Smooth muscle cell (in vitro differentiated cells): ENCODE measurements at regions not wholly inside any gene's neighbourhood (a gene's known extent, or its start where the extent isn't known, plus 50 kb on each side); places are given as distances from the start of the nearest gene placed in this dataset.
A peak's percentile ranks its signal among the peaks of the same experiment; 100 is the strongest.
"Not testable (repeated sequence)": the region's sequence is repeated elsewhere in the genome, so short reads cannot be mapped to it uniquely, and the experiment has no call there.

ENCODE experiments used
- DNase-seq: peaks from one replicate; lab custom pipeline; 2025; ENCODE audit not compliant: unreplicated experiment; lab: John Stamatoyannopoulos, UW
- H2AFZ ChIP-seq: fragments of 200-600 bp; sonication (generic); 2 replicates; pipeline ENCODE4 v1.6.0; 2016; ENCODE audit warnings: antibody characterized with exemption, low read depth, mild to moderate bottlenecking
- H3F3A ChIP-seq: fragments of 200-600 bp; sonication (generic); 2 replicates; pipeline ENCODE4 v1.6.0; 2017; ENCODE audit warnings: antibody characterized with exemption, low read depth
- H3K27ac ChIP-seq: fragments of 200-600 bp; sonication (generic); 2 replicates; pipeline ENCODE4 v1.5.1; 2016; ENCODE audit warnings: low read depth, mild to moderate bottlenecking
- H3K27me3 ChIP-seq: fragments of 200-600 bp; sonication (generic); 2 replicates; pipeline ENCODE4 v1.6.1; 2016; ENCODE audit warnings: low read depth, mild to moderate bottlenecking
- H3K36me3 ChIP-seq: fragments of 200-600 bp; sonication (generic); 2 replicates; pipeline ENCODE4 v1.5.1; 2016; ENCODE audit warnings: low read depth
- H3K4me1 ChIP-seq: fragments of 200-600 bp; sonication (generic); 2 replicates; pipeline ENCODE4 v1.5.1; 2016; ENCODE audit warnings: low read depth
- H3K4me2 ChIP-seq: fragments of 200-600 bp; sonication (generic); 2 replicates; pipeline ENCODE4 v1.6.0; 2016; ENCODE audit warnings: mild to moderate bottlenecking
- H3K4me3 ChIP-seq: fragments of 200-600 bp; sonication (generic); 2 replicates; pipeline ENCODE4 v1.5.1; 2016; ENCODE audit warnings: mild to moderate bottlenecking
- H3K79me2 ChIP-seq: fragments of 200-600 bp; sonication (generic); 2 replicates; pipeline ENCODE4 v1.6.0; 2016; ENCODE audit warnings: low read depth, mild to moderate bottlenecking
- H3K9ac ChIP-seq: fragments of 200-600 bp; sonication (generic); 2 replicates; pipeline ENCODE4 v1.6.0; 2016; ENCODE audit warnings: low read depth
- H3K9me3 ChIP-seq: fragments of 200-600 bp; sonication (generic); replicated peaks from 2 replicates; pipeline ENCODE4 v1.5.1; 2016; ENCODE audit warnings: low read depth
- H4K20me1 ChIP-seq: fragments of 200-600 bp; sonication (generic); 2 replicates; pipeline ENCODE4 v1.6.0; 2016; ENCODE audit warnings: low read depth
- CTCF ChIP-seq: fragments of 200-600 bp; sonication (generic); IDR thresholded peaks from 2 replicates; pipeline ENCODE4 v1.5.1; 2017; ENCODE audit warnings: borderline replicate concordance, mild to moderate bottlenecking, antibody characterized with exemption; ENCODE audit not compliant: insufficient read depth, poor library complexity, severe bottlenecking
- WGBS: methylation state at CpG from one replicate; pipeline ENCODE4 v1.1.7; 2016; ENCODE audit warnings: low lambda C conversion rate; 5-methylcytosine and 5-hydroxymethylcytosine counted together

- Histone ChIP-seq H2AFZ (no peak overlapping the region), H3K9me3 (no peaks in the 10 kb centered on the region), H3K79me2 (no peaks in the 10 kb centered on the region), H3K36me3 (no peaks in the 10 kb centered on the region), H3K4me1 (no peaks in the 10 kb centered on the region), H4K20me1 (no peaks in the 10 kb centered on the region), H3K27ac (no peak overlapping the region), H3K4me3 (peak overlapping the region; percentile 28), H3K4me2 (no peak overlapping the region), H3F3A (no peaks in the 10 kb centered on the region), H3K9ac (no peak overlapping the region), H3K27me3 (no peaks in the 10 kb centered on the region)
- no peak for DNase-seq
- 61% methylated on average over 9 of the region's 9 CpGs for WGBS
- TF ChIP-seq CTCF, result peak; percentile 68
Measured at GRCh38 chr6:28683945-28684538, 158.4 kb downstream of the GPX5 start.

- not testable (repeated sequence) for H3K4me2 ChIP-seq, DNase-seq, H3F3A ChIP-seq, H2AFZ ChIP-seq, H3K36me3 ChIP-seq, H3K27ac ChIP-seq, H3K27me3 ChIP-seq, H3K9me3 ChIP-seq, H3K4me3 ChIP-seq, H3K9ac ChIP-seq, H4K20me1 ChIP-seq, H3K4me1 ChIP-seq, H3K79me2 ChIP-seq
- WGBS, result 76% methylated on average over 3 of the region's 3 CpGs
Measured at GRCh38 chr6:28685960-28686359, 160.3 kb downstream of the GPX5 start.

- H3K27ac ChIP-seq, H3K4me3 ChIP-seq, H3K4me1 ChIP-seq, DNase-seq, H3K9me3 ChIP-seq, H3K9ac ChIP-seq, H3K4me2 ChIP-seq, H3F3A ChIP-seq, H3K36me3 ChIP-seq, H4K20me1 ChIP-seq, H2AFZ ChIP-seq, H3K27me3 ChIP-seq, H3K79me2 ChIP-seq: not testable (repeated sequence)
- peak; percentile 73 for TF ChIP-seq CTCF
- WGBS, result 8% methylated on average over 11 of the region's 11 CpGs
Measured at GRCh38 chr6:28686446-28687027, 160.9 kb downstream of the GPX5 start.

GRCh38 chr6:28687309-28687981, 161.8 kb downstream of the GPX5 start:
- not testable (repeated sequence) for H3K79me2 ChIP-seq, H3K4me3 ChIP-seq, H3K4me2 ChIP-seq, H4K20me1 ChIP-seq, H3K27me3 ChIP-seq, H3K9me3 ChIP-seq, H2AFZ ChIP-seq, H3K9ac ChIP-seq, H3K36me3 ChIP-seq, H3K4me1 ChIP-seq, DNase-seq, H3K27ac ChIP-seq, H3F3A ChIP-seq
- 29% methylated on average over 7 of the region's 7 CpGs for WGBS

GRCh38 chr6:28691991-28692390, 166.3 kb downstream of the GPX5 start:
- not testable (repeated sequence) for H3K9me3 ChIP-seq, H3K27me3 ChIP-seq, DNase-seq, H3K4me3 ChIP-seq, H3K4me2 ChIP-seq, H3K36me3 ChIP-seq, H3K79me2 ChIP-seq, H3F3A ChIP-seq, H3K9ac ChIP-seq, H3K4me1 ChIP-seq, H2AFZ ChIP-seq, H3K27ac ChIP-seq, H4K20me1 ChIP-seq
- WGBS, result 51% methylated on average over 4 of the region's 4 CpGs
